Ovary (tissue), 3 donors: ENCODE measurements at regions not wholly inside any gene's neighbourhood (a gene's known extent, or its start where the extent isn't known, plus 50 kb on each side); places are given as distances from the start of the nearest gene placed in this dataset.

Experiments used
- POLR2A ChIP-seq: fragments of 450-650 bp; IDR thresholded peaks from one replicate; pipeline ENCODE4 v1.6.1; 2017; ENCODE audit warnings: antibody characterized with exemption, mild to moderate bottlenecking, moderate library complexity
- TF ChIP-seq, protein P1 (sequence below), 3 donors: fragments of 450-650 bp in 2 of 3; fragments of 200-600 bp in 1 of 3; IDR thresholded peaks; one replicate each; pipeline versions ENCODE4 v1.5.1 to v1.8.0; 2016 to 2022; ENCODE audit warnings: antibody characterized with exemption in 3 of 3, mild to moderate bottlenecking in 1 of 3
- donor health status: DM: no; HTN: no; CAD: no.

DNA sequence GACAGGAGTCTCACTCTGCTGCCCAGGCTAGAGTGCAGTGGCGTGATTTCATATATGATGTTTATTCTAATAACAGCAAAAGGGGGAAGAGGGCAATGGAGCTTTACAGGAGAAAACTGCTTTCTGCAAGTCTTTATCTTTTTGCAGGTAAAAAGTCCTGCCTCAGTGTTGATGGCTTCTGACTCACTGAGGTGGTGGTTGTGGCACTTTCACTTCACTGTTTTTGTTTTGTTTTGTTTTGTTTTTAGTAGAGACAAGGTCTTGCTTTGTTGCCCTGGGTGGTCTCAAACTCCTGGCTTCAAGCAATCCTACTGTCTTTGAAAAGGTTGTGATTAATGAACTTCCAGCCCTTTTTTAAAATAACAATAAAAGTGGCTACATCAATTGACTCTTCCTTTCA, 68.0 kb upstream of the TBC1D3K start:
- TF ChIP-seq, protein P1, sequence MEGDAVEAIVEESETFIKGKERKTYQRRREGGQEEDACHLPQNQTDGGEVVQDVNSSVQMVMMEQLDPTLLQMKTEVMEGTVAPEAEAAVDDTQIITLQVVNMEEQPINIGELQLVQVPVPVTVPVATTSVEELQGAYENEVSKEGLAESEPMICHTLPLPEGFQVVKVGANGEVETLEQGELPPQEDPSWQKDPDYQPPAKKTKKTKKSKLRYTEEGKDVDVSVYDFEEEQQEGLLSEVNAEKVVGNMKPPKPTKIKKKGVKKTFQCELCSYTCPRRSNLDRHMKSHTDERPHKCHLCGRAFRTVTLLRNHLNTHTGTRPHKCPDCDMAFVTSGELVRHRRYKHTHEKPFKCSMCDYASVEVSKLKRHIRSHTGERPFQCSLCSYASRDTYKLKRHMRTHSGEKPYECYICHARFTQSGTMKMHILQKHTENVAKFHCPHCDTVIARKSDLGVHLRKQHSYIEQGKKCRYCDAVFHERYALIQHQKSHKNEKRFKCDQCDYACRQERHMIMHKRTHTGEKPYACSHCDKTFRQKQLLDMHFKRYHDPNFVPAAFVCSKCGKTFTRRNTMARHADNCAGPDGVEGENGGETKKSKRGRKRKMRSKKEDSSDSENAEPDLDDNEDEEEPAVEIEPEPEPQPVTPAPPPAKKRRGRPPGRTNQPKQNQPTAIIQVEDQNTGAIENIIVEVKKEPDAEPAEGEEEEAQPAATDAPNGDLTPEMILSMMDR (IDR thresholded peaks at IDR 0.05): no peak
- no peak for TF ChIP-seq POLR2A
